ENCODE measurements at regions not wholly inside any gene's neighbourhood (a gene's known extent, or its start where the extent isn't known, plus 50 kb on each side); places are given as distances from the start of the nearest gene placed in this dataset.

DNA sequence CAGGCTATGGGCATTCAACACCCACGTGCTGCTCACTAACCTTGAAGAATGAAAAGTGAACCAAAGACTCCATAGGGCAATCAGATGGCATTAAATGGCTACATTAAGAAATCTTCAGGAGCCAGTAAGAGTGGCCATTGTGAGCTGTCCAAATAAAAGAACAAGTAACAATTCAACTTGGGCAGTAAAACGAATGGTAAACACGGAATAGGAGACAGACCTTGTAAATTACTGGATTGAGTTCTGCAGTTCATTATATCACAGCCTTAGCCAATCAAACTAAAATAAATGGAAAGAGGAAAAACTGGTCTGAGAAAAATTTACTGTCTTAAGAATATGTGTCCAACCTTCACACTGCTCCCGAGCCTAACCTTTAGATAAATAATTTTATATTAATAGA lies 306.5 kb upstream of the ZNF521 start:
- Histone ChIP-seq H3K9me3 (no peaks in the 10 kb centered on the region), H3K27ac (no peak overlapping the region), H3K4me1 (no peaks in the 10 kb centered on the region), H3K36me3 (no peaks in the 10 kb centered on the region), H3K4me3 (no peak overlapping the region), H3K27me3 (no peaks in the 10 kb centered on the region)
- WGBS, 2 donors (ENCODE audit: low coverage in 1 of 2): 37 to 39% methylated on average over 3 to 4 of the region's 4 CpGs
- in situ Hi-C loops (cut with MboI; ENCODE audit: low pct_ligation_motif_present in 1 of 4, low pct_unique_long_range_greater_than_20kb in 1 of 4, low sequenced_read_pairs in 3 of 4) (no loop called here), intact Hi-C loops (cut with DNase I; ENCODE audit: low total_unique reads) (no loop called here)
- DNase-seq: no peak
- TF ChIP-seq POLR2AphosphoS5 (IDR thresholded peaks at IDR 0.05) (no peak), EP300 (IDR thresholded peaks at IDR 0.05; ENCODE audit: low read depth) (no peak), POLR2A (IDR thresholded peaks at IDR 0.05) (no peak)
- TF ChIP-seq, protein P1, sequence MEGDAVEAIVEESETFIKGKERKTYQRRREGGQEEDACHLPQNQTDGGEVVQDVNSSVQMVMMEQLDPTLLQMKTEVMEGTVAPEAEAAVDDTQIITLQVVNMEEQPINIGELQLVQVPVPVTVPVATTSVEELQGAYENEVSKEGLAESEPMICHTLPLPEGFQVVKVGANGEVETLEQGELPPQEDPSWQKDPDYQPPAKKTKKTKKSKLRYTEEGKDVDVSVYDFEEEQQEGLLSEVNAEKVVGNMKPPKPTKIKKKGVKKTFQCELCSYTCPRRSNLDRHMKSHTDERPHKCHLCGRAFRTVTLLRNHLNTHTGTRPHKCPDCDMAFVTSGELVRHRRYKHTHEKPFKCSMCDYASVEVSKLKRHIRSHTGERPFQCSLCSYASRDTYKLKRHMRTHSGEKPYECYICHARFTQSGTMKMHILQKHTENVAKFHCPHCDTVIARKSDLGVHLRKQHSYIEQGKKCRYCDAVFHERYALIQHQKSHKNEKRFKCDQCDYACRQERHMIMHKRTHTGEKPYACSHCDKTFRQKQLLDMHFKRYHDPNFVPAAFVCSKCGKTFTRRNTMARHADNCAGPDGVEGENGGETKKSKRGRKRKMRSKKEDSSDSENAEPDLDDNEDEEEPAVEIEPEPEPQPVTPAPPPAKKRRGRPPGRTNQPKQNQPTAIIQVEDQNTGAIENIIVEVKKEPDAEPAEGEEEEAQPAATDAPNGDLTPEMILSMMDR (IDR thresholded peaks at IDR 0.05): no peak

DNA sequence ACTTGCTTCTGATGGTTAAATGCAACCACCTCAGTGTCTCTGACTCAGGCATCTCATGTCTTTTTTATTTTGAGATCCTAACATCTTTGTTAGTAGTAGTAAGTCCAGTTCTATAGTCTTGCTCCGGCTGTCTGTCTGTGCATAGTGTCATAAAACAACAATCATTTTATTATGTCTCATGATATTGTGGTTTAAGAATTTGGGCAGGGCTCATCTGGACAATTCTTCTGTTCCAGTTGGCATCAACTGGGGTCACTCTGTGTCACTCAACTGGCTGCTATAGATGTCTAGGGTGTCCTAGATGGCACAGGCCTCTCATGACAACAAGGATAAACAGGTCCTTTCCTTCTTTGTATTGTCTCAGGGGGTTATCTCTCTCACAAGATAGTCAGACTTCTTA lies 299.6 kb upstream of the ZNF521 start:
- no peaks in the 10 kb centered on the region for H3K4me1 ChIP-seq
- no peak for DNase-seq
- no peaks in the 10 kb centered on the region for H3K27me3 ChIP-seq
- no peak overlapping the region for H3K27ac ChIP-seq
- in situ Hi-C loops (cut with MboI; ENCODE audit: low pct_ligation_motif_present in 1 of 4, low pct_unique_long_range_greater_than_20kb in 1 of 4, low sequenced_read_pairs in 3 of 4) (no loop called here), intact Hi-C loops (cut with DNase I; ENCODE audit: low total_unique reads) (no loop called here)
- H3K36me3 ChIP-seq: no peaks in the 10 kb centered on the region
- no peak overlapping the region for H3K4me3 ChIP-seq
- WGBS, 2 donors (ENCODE audit: low coverage in 1 of 2): 33 to 43% methylated on average over 1 of the region's 1 CpG
- no peaks in the 10 kb centered on the region for H3K9me3 ChIP-seq
- TF ChIP-seq POLR2A (IDR thresholded peaks at IDR 0.05) (no peak), POLR2AphosphoS5 (IDR thresholded peaks at IDR 0.05) (no peak), EP300 (IDR thresholded peaks at IDR 0.05; ENCODE audit: low read depth) (no peak)
- TF ChIP-seq, protein P1 (IDR thresholded peaks at IDR 0.05): no peak

DNA sequence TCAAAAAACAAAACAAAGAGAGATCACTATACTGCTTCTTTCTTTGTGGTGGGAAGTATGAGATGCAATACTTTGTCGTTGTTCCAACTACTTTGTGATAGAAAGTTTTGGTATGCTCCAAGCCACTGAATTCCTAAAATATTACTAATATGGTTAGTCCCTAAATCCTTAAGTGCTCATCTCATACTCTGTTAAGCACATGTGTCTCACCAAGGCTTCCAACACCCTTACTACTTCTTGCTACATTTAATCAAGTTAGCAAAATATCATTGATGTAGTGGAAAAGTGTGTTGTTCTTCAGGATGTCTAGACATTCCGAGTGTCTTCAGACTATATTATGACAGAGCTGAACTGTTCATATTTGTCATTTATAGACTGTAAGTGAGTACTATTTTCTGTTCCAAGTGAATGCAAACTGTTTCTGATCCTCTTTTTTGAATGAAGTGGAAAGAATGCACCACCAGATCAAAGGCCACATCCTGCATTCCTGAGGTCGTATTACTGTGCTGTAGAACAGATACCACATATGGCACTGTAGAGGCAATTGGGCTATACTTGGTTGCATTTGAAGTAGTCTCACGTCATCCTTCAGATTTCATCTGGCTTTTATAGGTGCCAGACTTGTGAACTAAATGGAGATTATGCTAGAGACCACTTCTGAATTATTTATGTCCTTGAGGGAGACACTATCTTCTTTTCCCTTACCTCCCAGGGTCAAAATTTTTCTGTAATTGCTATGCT lies 298.4 kb upstream of the ZNF521 start:
- Histone ChIP-seq H3K27ac (no peak overlapping the region), H3K4me1 (no peaks in the 10 kb centered on the region), H3K9me3 (no peaks in the 10 kb centered on the region), H3K27me3 (no peaks in the 10 kb centered on the region), H3K36me3 (no peaks in the 10 kb centered on the region), H3K4me3 (no peak overlapping the region)
- TF ChIP-seq POLR2A (IDR thresholded peaks at IDR 0.05): no peak
- no peak for TF ChIP-seq POLR2AphosphoS5 (IDR thresholded peaks at IDR 0.05)
- TF ChIP-seq, protein P1 (IDR thresholded peaks at IDR 0.05): no peak
- TF ChIP-seq EP300 (IDR thresholded peaks at IDR 0.05; ENCODE audit: low read depth): no peak
- in situ Hi-C loops (cut with MboI; ENCODE audit: low pct_ligation_motif_present in 1 of 4, low pct_unique_long_range_greater_than_20kb in 1 of 4, low sequenced_read_pairs in 3 of 4): no loop called here
- 58 to 76% methylated on average over 3 to 4 of the region's 4 CpGs for WGBS, 2 donors (ENCODE audit: low coverage in 1 of 2)
- intact Hi-C loops (cut with DNase I; ENCODE audit: low total_unique reads): no loop called here
- no peak for DNase-seq

DNA sequence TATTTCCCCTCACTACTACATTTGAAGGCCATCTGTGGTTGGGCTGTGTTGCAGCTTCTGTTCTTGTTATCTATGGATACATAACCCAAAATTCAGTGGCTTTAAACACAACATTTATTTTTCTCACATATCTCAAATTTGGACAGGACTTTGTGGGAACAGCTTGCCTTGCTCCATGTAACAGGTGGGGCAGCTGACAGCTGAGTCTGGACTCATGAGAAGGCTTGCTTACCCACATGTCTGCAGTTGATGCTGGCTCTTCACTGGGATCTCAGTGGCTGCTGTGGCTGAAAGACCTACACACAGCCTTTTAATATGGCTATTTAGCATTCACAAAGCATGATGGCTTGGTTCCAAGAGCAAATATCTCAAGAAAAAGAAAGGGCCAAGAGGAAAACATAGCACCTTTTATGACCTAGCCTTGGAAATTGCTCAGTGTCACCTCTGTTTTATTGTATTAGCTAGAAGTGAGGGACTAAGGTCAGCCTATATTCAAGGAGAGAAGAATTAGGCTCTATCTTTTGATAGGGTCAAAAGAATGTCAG lies 296.8 kb upstream of the ZNF521 start:
- Histone ChIP-seq H3K36me3 (no peaks in the 10 kb centered on the region), H3K4me1 (no peaks in the 10 kb centered on the region), H3K27ac (no peak overlapping the region), H3K27me3 (no peaks in the 10 kb centered on the region), H3K9me3 (no peaks in the 10 kb centered on the region), H3K4me3 (no peak overlapping the region)
- intact Hi-C loops (cut with DNase I; ENCODE audit: low total_unique reads) (no loop called here), in situ Hi-C loops (cut with MboI; ENCODE audit: low pct_ligation_motif_present in 1 of 4, low pct_unique_long_range_greater_than_20kb in 1 of 4, low sequenced_read_pairs in 3 of 4) (no loop called here)
- no peak for TF ChIP-seq EP300 (IDR thresholded peaks at IDR 0.05; ENCODE audit: low read depth)
- TF ChIP-seq POLR2A (IDR thresholded peaks at IDR 0.05): no peak
- TF ChIP-seq POLR2AphosphoS5 (IDR thresholded peaks at IDR 0.05): no peak
- TF ChIP-seq, protein P1 (IDR thresholded peaks at IDR 0.05): no peak
- DNase-seq: no peak

Data from transverse colon (tissue), 4 donors.